Hepatocyte (in vitro differentiated cells): ENCODE measurements at regions not wholly inside any gene's neighbourhood (a gene's known extent, or its start where the extent isn't known, plus 50 kb on each side); places are given as distances from the start of the nearest gene placed in this dataset.

Experiments
- DNase-seq: peaks from one replicate; pipeline ENCODE4 v3.0.0-alpha.2; 2016; ENCODE audit warnings: low spot score
- H2AFZ ChIP-seq: fragments of 200-600 bp; sonication (generic); 2 replicates; pipeline ENCODE4 v1.6.0; 2016; ENCODE audit warnings: antibody characterized with exemption, mild to moderate bottlenecking
- H3K27ac ChIP-seq: fragments of 200-600 bp; sonication (generic); 2 replicates; pipeline ENCODE4 v1.5.1; 2016; ENCODE audit warnings: mild to moderate bottlenecking
- H3K27me3 ChIP-seq: fragments of 200-600 bp; sonication (generic); 2 replicates; pipeline ENCODE4 v1.6.1; 2016
- H3K36me3 ChIP-seq: fragments of 200-600 bp; sonication (generic); replicated peaks from 2 replicates; pipeline ENCODE4 v1.5.1; 2016; ENCODE audit warnings: low read depth; ENCODE audit not compliant: insufficient read depth
- H3K4me1 ChIP-seq: fragments of 200-600 bp; sonication (generic); 2 replicates; pipeline ENCODE4 v1.5.1; 2016; ENCODE audit warnings: mild to moderate bottlenecking, moderate library complexity; ENCODE audit not compliant: insufficient read depth
- H3K4me2 ChIP-seq: fragments of 200-600 bp; sonication (generic); 2 replicates; pipeline ENCODE4 v1.6.0; 2016
- H3K4me3 ChIP-seq: fragments of 200-600 bp; sonication (generic); 2 replicates; pipeline ENCODE4 v1.5.1; 2016; ENCODE audit warnings: mild to moderate bottlenecking
- H3K79me2 ChIP-seq: fragments of 200-600 bp; sonication (generic); 2 replicates; pipeline ENCODE4 v1.6.0; 2017; ENCODE audit warnings: mild to moderate bottlenecking
- H3K9me2 ChIP-seq: fragments of 200-600 bp; sonication (generic); replicated peaks from 2 replicates; pipeline ENCODE4 v1.6.0; 2017; ENCODE audit warnings: mild to moderate bottlenecking; ENCODE audit not compliant: insufficient read depth
- H3K9me3 ChIP-seq: fragments of 200-600 bp; sonication (generic); 2 replicates; pipeline ENCODE4 v1.5.1; 2016; ENCODE audit warnings: low read depth, mild to moderate bottlenecking
- H4K20me1 ChIP-seq: fragments of 200-600 bp; sonication (generic); 2 replicates; pipeline ENCODE4 v1.6.0; 2016; ENCODE audit warnings: mild to moderate bottlenecking; ENCODE audit not compliant: insufficient read depth, poor library complexity, severe bottlenecking
- EZH2 ChIP-seq: fragments of 200-600 bp; sonication (generic); IDR thresholded peaks from 2 replicates; pipeline ENCODE4 v1.6.1; 2016; ENCODE audit warnings: antibody characterized with exemption, mild to moderate bottlenecking, borderline replicate concordance
- EZH2phosphoT487 ChIP-seq: fragments of 200-600 bp; sonication (generic); IDR thresholded peaks from one replicate; pipeline ENCODE4 v1.6.1; 2018; ENCODE audit warnings: antibody characterized with exemption, mild to moderate bottlenecking, low read depth, moderate library complexity; ENCODE audit not compliant: unreplicated experiment, severe bottlenecking
- WGBS: methylation state at CpG from one replicate; pipeline ENCODE4 v1.1.6; 2016; ENCODE audit warnings: low lambda C conversion rate; ENCODE audit errors: missing lambda C conversion rate; 5-methylcytosine and 5-hydroxymethylcytosine counted together
- TF ChIP-seq, protein P1 (sequence below): fragments of 200-600 bp; sonication (generic); IDR thresholded peaks from 2 replicates; pipeline ENCODE4 v1.5.1; 2016; ENCODE audit warnings: antibody characterized with exemption, mild to moderate bottlenecking; ENCODE audit not compliant: poor library complexity

DNA sequence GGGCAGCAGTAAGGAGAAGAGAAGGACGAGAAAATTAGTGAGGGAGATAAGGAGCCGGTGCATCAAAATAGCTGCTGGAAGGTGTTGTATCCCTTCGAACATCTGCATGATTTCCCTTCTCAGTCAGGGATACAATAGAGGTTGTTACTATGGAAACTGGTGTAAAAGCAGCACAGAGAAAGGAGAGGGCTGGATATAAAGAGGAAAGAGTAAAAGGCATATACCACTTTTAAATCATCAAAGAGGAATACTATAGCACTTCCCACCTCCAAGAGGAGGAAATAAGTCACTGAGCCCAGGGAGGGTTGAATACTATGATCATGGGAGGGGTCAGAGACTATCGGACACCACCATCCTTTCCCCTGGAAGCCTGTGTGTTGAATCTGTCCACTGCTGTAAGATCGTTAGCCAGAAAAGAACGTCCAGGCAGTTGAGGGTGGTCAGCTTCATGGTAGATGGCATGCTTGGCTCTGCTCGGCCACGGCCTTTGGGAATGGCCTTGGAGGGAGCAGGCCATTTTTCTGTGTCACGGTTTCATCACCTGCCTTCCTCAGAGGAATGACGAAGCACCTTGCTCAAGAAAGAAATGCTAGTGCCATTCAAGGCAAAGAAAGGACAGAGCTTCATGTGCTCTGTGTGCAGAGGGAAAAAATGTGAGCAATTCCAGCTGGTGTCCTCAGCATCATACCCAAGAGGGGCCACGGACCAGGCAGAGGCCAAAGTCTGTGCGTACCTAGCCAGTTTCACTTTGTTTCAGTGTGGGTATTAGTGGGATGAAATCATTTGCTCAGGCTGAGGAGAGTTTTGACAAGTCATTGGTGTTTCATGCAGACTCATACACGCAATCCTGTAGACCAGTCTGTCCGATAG is 64.2 kb downstream of the IRF2BP2 start:
- TF ChIP-seq EZH2phosphoT487: no peak
- TF ChIP-seq EZH2: no peak
- TF ChIP-seq, protein P1, sequence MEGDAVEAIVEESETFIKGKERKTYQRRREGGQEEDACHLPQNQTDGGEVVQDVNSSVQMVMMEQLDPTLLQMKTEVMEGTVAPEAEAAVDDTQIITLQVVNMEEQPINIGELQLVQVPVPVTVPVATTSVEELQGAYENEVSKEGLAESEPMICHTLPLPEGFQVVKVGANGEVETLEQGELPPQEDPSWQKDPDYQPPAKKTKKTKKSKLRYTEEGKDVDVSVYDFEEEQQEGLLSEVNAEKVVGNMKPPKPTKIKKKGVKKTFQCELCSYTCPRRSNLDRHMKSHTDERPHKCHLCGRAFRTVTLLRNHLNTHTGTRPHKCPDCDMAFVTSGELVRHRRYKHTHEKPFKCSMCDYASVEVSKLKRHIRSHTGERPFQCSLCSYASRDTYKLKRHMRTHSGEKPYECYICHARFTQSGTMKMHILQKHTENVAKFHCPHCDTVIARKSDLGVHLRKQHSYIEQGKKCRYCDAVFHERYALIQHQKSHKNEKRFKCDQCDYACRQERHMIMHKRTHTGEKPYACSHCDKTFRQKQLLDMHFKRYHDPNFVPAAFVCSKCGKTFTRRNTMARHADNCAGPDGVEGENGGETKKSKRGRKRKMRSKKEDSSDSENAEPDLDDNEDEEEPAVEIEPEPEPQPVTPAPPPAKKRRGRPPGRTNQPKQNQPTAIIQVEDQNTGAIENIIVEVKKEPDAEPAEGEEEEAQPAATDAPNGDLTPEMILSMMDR: no peak
- no peaks in the 10 kb centered on the region for H3K36me3 ChIP-seq
- H3K9me3 ChIP-seq: no peaks in the 10 kb centered on the region
- no peaks in the 10 kb centered on the region for H3K27me3 ChIP-seq
- no peak overlapping the region for H2AFZ ChIP-seq
- H3K4me2 ChIP-seq: peak overlapping the region; percentile 41
- no peak overlapping the region for H3K4me3 ChIP-seq
- 71% methylated on average over 14 of the region's 14 CpGs for WGBS
- H3K79me2 ChIP-seq: no peaks in the 10 kb centered on the region
- H3K27ac ChIP-seq: peak overlapping the region; percentile 93
- peak; percentile 82 for DNase-seq
- peaks cover 39% of the 10 kb centered on the region for H3K4me1 ChIP-seq
- H4K20me1 ChIP-seq: no peaks in the 10 kb centered on the region
- H3K9me2 ChIP-seq: no peaks in the 10 kb centered on the region

DNA sequence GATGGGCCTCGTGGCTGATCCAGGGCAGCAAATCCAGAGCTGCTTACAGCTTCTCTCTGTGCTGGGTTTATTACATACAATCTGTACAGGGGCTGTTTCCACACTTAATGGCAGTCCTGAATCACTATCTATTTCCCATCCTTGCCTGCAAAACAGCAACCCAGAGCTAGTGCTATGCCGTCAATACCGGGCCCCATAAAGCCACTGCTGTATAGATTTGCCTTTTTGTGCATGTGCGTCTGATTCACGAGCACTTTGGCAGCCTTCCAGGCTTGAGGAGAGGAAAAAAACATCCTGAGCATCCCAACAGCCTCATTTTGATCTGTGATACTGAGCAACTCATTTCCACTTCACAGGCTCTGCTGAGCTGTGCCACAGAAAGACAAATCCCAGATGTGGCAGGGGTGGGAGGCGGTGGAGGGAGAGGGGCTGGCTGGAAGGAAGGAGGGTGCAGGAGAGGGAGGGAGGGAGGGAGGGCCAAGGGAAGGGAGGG is 65.2 kb upstream of the TARBP1 start:
- no peaks in the 10 kb centered on the region for H3K79me2 ChIP-seq
- H3K27me3 ChIP-seq: no peaks in the 10 kb centered on the region
- peak overlapping the region; percentile 93 for H3K27ac ChIP-seq
- no peaks in the 10 kb centered on the region for H3K9me3 ChIP-seq
- H4K20me1 ChIP-seq: no peaks in the 10 kb centered on the region
- H3K36me3 ChIP-seq: no peaks in the 10 kb centered on the region
- 14% methylated on average over 6 of the region's 6 CpGs for WGBS
- H3K9me2 ChIP-seq: no peaks in the 10 kb centered on the region
- peak overlapping the region; percentile 41 for H3K4me2 ChIP-seq
- no peak overlapping the region for H2AFZ ChIP-seq
- TF ChIP-seq EZH2phosphoT487: no peak
- DNase-seq: peak; percentile 93
- H3K4me3 ChIP-seq: no peak overlapping the region
- peaks cover 43% of the 10 kb centered on the region for H3K4me1 ChIP-seq

DNA sequence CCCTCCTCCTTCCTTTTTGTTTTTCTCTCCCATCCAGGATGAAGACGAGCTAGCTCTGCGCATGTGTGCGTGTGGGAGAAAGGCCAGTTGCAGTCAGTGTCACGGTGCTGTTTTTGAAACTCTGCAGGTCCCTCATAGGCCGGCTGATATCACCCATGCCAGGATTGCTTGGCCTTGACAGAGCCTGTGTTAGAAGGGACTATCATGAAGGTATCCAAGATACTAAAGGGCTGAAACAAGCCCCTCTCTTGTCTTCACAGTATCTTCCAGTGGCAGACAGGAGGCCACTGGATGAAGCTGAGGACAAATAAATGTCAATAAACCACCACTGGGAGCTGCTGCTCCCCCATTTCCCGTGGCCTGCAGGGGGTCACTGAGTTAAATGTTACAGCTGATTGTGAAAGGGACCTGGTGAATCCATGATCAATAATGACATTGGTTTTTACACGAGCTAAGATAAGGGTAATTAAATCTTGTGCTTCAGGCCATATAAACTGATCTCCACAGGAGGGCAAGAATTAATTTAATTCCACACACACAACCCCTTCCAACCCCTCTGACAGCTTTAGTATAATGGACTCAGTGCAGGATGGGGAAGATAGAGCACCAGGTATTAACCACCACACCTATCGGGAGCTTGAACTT is 64.6 kb upstream of the TARBP1 start:
- TF ChIP-seq, protein P1: no peak
- no peak for TF ChIP-seq EZH2phosphoT487
- TF ChIP-seq EZH2: no peak
- H3K9me2 ChIP-seq: no peaks in the 10 kb centered on the region
- H2AFZ ChIP-seq: no peak overlapping the region
- peak overlapping the region; percentile 41 for H3K4me2 ChIP-seq
- no peaks in the 10 kb centered on the region for H3K36me3 ChIP-seq
- no peaks in the 10 kb centered on the region for H3K9me3 ChIP-seq
- H3K27me3 ChIP-seq: no peaks in the 10 kb centered on the region
- no peaks in the 10 kb centered on the region for H4K20me1 ChIP-seq
- H3K27ac ChIP-seq: peak overlapping the region; percentile 93
- H3K79me2 ChIP-seq: no peaks in the 10 kb centered on the region
- H3K4me3 ChIP-seq: no peak overlapping the region
- no peak for DNase-seq
- WGBS: 53% methylated on average over 8 of the region's 8 CpGs
- H3K4me1 ChIP-seq: peaks cover 49% of the 10 kb centered on the region

DNA sequence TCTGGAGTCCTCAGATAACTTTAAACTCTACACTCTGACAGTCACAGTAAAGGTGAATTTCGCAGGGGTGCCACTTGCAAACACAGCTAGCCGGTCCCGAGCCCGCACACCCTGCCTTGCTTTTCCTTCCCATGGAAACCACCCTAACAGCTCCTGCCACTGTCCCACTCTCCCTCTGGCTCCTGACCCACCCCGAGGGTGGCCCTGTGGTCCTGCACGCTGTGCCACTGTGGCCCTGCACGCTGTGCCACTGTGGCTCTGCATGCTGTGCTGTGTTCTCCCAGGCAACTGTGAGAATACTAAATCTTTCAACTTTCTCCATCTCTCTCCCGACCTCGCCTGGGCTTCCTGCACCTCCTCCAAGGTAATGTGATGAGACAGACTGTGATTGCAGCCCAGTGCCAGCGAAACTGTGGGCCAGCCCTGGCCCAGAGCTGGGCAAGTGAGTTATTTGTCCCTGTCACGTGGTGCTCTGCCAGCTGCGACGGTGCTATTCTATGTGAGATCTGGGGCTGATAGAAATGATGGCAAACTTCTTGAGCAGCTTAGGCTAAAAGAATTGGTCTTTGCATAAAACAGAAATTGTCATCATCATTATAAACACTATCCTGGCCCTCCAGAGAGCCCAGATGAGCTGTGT is 63.4 kb upstream of the TARBP1 start:
- Histone ChIP-seq H3K79me2 (no peaks in the 10 kb centered on the region), H3K4me1 (peaks cover 55% of the 10 kb centered on the region), H3K4me2 (no peak overlapping the region), H3K27ac (peak overlapping the region; percentile 93), H3K9me3 (no peaks in the 10 kb centered on the region), H3K9me2 (no peaks in the 10 kb centered on the region), H3K4me3 (no peak overlapping the region), H3K27me3 (no peaks in the 10 kb centered on the region), H4K20me1 (no peaks in the 10 kb centered on the region), H3K36me3 (no peaks in the 10 kb centered on the region), H2AFZ (no peak overlapping the region)
- TF ChIP-seq EZH2phosphoT487 (no peak), EZH2 (no peak)
- TF ChIP-seq, protein P1: no peak
- no peak for DNase-seq
- 94% methylated on average over 13 of the region's 13 CpGs for WGBS
